H9 (cell line): ENCODE measurements at regions not wholly inside any gene's neighbourhood (a gene's known extent, or its start where the extent isn't known, plus 50 kb on each side); places are given as distances from the start of the nearest gene placed in this dataset.
"Not testable (repeated sequence)": the region's sequence is repeated elsewhere in the genome, so short reads cannot be mapped to it uniquely, and the experiment has no call there.

Experiments
- DNase-seq: peaks from one replicate; pipeline ENCODE4 v3.0.0-alpha.2; 2017
- H2AFZ ChIP-seq: one replicate; pipeline ENCODE4 v1.6.1; 2013; ENCODE audit warnings: mild to moderate bottlenecking, low read length, control low read depth, moderate library complexity
- H2AK5ac ChIP-seq: 2 replicates; pipeline ENCODE4 v1.6.1; 2013; ENCODE audit warnings: low read length, control low read depth, mixed read lengths; ENCODE audit not compliant: insufficient read length
- H2BK120ac ChIP-seq: one replicate; pipeline ENCODE4 v1.6.1; 2013; ENCODE audit warnings: low read depth, mild to moderate bottlenecking, low read length, control low read depth, inconsistent platforms; ENCODE audit not compliant: poor library complexity, severe bottlenecking
- H2BK12ac ChIP-seq: 2 replicates; pipeline ENCODE4 v1.6.1; 2013; ENCODE audit warnings: low read length, control low read depth, mixed read lengths, low read depth; ENCODE audit not compliant: insufficient read length
- H2BK15ac ChIP-seq: 2 replicates; pipeline ENCODE4 v1.6.1; 2013; ENCODE audit warnings: low read depth, low read length, control low read depth
- H2BK20ac ChIP-seq: one replicate; pipeline ENCODE4 v1.6.1; 2013; ENCODE audit warnings: low read depth, mild to moderate bottlenecking, low read length, control low read depth, inconsistent platforms; ENCODE audit not compliant: poor library complexity, severe bottlenecking
- H2BK5ac ChIP-seq: 2 replicates; pipeline ENCODE4 v1.6.1; 2013; ENCODE audit warnings: low read length, control low read depth, mixed read lengths; ENCODE audit not compliant: insufficient read length
- H3K14ac ChIP-seq: 2 replicates; pipeline ENCODE4 v1.6.1; 2013; ENCODE audit warnings: low read length, control low read depth; ENCODE audit not compliant: insufficient read depth
- H3K18ac ChIP-seq: 2 replicates; pipeline ENCODE4 v1.6.1; 2013; ENCODE audit warnings: low read depth, mild to moderate bottlenecking, mixed read lengths, low read length, control low read depth; ENCODE audit not compliant: insufficient read length
- H3K23ac ChIP-seq: 2 replicates; pipeline ENCODE4 v1.6.1; 2013; ENCODE audit warnings: low read length, control low read depth, mixed read lengths, low read depth; ENCODE audit not compliant: insufficient read length
- H3K23me2 ChIP-seq: 2 replicates; pipeline ENCODE4 v1.6.1; 2013; ENCODE audit warnings: low read depth, mild to moderate bottlenecking, mixed read lengths, low read length, control low read depth; ENCODE audit not compliant: insufficient read length, poor library complexity, severe bottlenecking
- H3K27ac ChIP-seq: 2 replicates; pipeline ENCODE4 v1.5.1; 2013; ENCODE audit warnings: low read length, control low read depth, mixed read lengths, low read depth; ENCODE audit not compliant: insufficient read length
- H3K27me3 ChIP-seq: 2 replicates; pipeline ENCODE4 v1.6.1; 2013; ENCODE audit warnings: low read length, control low read depth, inconsistent platforms; ENCODE audit not compliant: insufficient read depth
- H3K4ac ChIP-seq: 2 replicates; pipeline ENCODE4 v1.6.1; 2013; ENCODE audit warnings: low read depth, mild to moderate bottlenecking, control low read depth, inconsistent platforms, low read length, moderate library complexity
- H3K4me1 ChIP-seq: 2 replicates; pipeline ENCODE4 v1.6.1; 2013; ENCODE audit warnings: low read length, control low read depth, inconsistent platforms; ENCODE audit not compliant: insufficient read depth
- H3K4me2 ChIP-seq: 2 replicates; pipeline ENCODE4 v1.6.1; 2013; ENCODE audit warnings: low read length, control low read depth, mixed read lengths; ENCODE audit not compliant: insufficient read length, insufficient read depth
- H3K56ac ChIP-seq: 2 replicates; pipeline ENCODE4 v1.6.1; 2013; ENCODE audit warnings: low read depth, mild to moderate bottlenecking, mixed read lengths, low read length, control low read depth; ENCODE audit not compliant: insufficient read length
- H3K79me1 ChIP-seq: 2 replicates; pipeline ENCODE4 v1.6.1; 2013; ENCODE audit warnings: low read depth, mild to moderate bottlenecking, moderate library complexity, low read length, control low read depth, inconsistent platforms; ENCODE audit not compliant: insufficient read depth, poor library complexity, severe bottlenecking
- H3K79me2 ChIP-seq: 2 replicates; pipeline ENCODE4 v1.6.1; 2013; ENCODE audit warnings: low read length, control low read depth, inconsistent platforms; ENCODE audit not compliant: insufficient read depth
- H3K9ac ChIP-seq: 2 replicates; pipeline ENCODE4 v1.6.1; 2013; ENCODE audit warnings: low read length, control low read depth, mixed read lengths; ENCODE audit not compliant: insufficient read length; ENCODE audit errors: extremely low read depth
- H3K9me3 ChIP-seq: one replicate; pipeline ENCODE4 v1.6.1; 2013; ENCODE audit warnings: low read depth, low read length, inconsistent platforms; ENCODE audit not compliant: control insufficient read depth
- H3T11ph ChIP-seq: one replicate; pipeline ENCODE4 v1.6.1; 2013; ENCODE audit warnings: mild to moderate bottlenecking, low read length, control low read depth, inconsistent platforms
- H4K20me1 ChIP-seq: one replicate; pipeline ENCODE4 v1.6.1; 2013; ENCODE audit not compliant: control insufficient read depth, insufficient read length, insufficient read depth
- H4K5ac ChIP-seq: 2 replicates; pipeline ENCODE4 v1.6.1; 2013; ENCODE audit warnings: low read depth, mild to moderate bottlenecking, mixed read lengths, low read length, control low read depth; ENCODE audit not compliant: insufficient read length
- H4K8ac ChIP-seq: replicated peaks from 2 replicates; pipeline ENCODE4 v1.6.1; 2013; ENCODE audit warnings: low read length, control low read depth, mixed read lengths, low read depth; ENCODE audit not compliant: insufficient read length
- H4K91ac ChIP-seq: 2 replicates; pipeline ENCODE4 v1.6.1; 2013; ENCODE audit warnings: low read depth, mild to moderate bottlenecking, moderate library complexity, mixed read lengths, low read length, control low read depth; ENCODE audit not compliant: insufficient read length
- H3K27ac Mint-ChIP-seq, 3 experiments: 2 replicates in 2 of 3; 3 replicates in 1 of 3; pipeline ENCODE4 v1.8.0; 2020 to 2021; ENCODE audit warnings: mixed read lengths in 3 of 3, mild to moderate bottlenecking in 1 of 3, moderate library complexity in 1 of 3
- H3K27me3 Mint-ChIP-seq: 2 replicates; pipeline ENCODE4 v1.8.0; 2021; ENCODE audit warnings: low read depth, mild to moderate bottlenecking, moderate library complexity, mixed read lengths
- H3K36me3 Mint-ChIP-seq, 3 experiments: 2 replicates in 2 of 3; 3 replicates in 1 of 3; pipeline ENCODE4 v1.8.0; 2020 to 2021; ENCODE audit warnings: low read depth in 3 of 3, mixed read lengths in 3 of 3; ENCODE audit not compliant: insufficient read depth in 1 of 3
- H3K4me1 Mint-ChIP-seq, 2 experiments: 2 replicates each; pipeline ENCODE4 v1.8.0; 2020; ENCODE audit warnings: mixed read lengths in 2 of 2
- H3K4me3 Mint-ChIP-seq, 2 experiments: 2 replicates in 1 of 2; 3 replicates in 1 of 2; pipeline ENCODE4 v1.8.0; 2020 to 2021; ENCODE audit warnings: mild to moderate bottlenecking in 2 of 2, mixed read lengths in 2 of 2, moderate library complexity in 1 of 2
- H3K9me3 Mint-ChIP-seq, 2 experiments: 2 replicates in 1 of 2; 3 replicates in 1 of 2; pipeline ENCODE4 v1.8.0; 2020; ENCODE audit warnings: mild to moderate bottlenecking in 2 of 2, mixed read lengths in 2 of 2, moderate library complexity in 1 of 2
- WGBS: extraction: QIAGEN DNeasy Blood & Tissue Kit; methylation state at CpG from one replicate; pipeline ENCODE4 v1.1.7; 2013; ENCODE audit warnings: missing lambda C conversion rate, low lambda C conversion rate, mixed read lengths; ENCODE audit not compliant: insufficient read length; ENCODE audit errors: extremely low coverage; 5-methylcytosine and 5-hydroxymethylcytosine counted together
- TF ChIP-seq, protein P1 (sequence below): fragments of 200-600 bp; sonication (generic); conservative IDR thresholded peaks from 3 replicates; pipeline ENCODE4 v1.8.0; 2021; ENCODE audit warnings: antibody characterized with exemption, mild to moderate bottlenecking

GRCh38 chr2:193837111-193837738, 1642.5 kb upstream of the TMEFF2 start:
- H3K36me3 Mint-ChIP-seq = peaks cover 0 to 11% (median 4%) of the 10 kb centered on the region in 3 experiments; a peak in 2 of 7 replicates
- no peaks in the 10 kb centered on the region for H3K27me3 Mint-ChIP-seq
- Histone ChIP-seq H3K4me2 (no peak overlapping the region), H3K56ac (no peak overlapping the region), H4K5ac (no peak overlapping the region), H3K79me1 (no peaks in the 10 kb centered on the region), H4K20me1 (no peaks in the 10 kb centered on the region), H3K4ac (no peak overlapping the region), H2BK5ac (no peak overlapping the region), H3K9me3 (no peaks in the 10 kb centered on the region), H3K27me3 (no peaks in the 10 kb centered on the region), H3K23ac (no peak overlapping the region), H3T11ph (no peak overlapping the region), H2BK12ac (no peak overlapping the region), H3K27ac (no peak overlapping the region), H3K9ac (no peak overlapping the region), H3K79me2 (no peaks in the 10 kb centered on the region), H2AFZ (no peak overlapping the region), H2AK5ac (no peak overlapping the region), H3K14ac (no peak overlapping the region), H2BK20ac (no peak overlapping the region), H3K4me1 (no peaks in the 10 kb centered on the region), H4K91ac (no peak overlapping the region), H3K23me2 (no peaks in the 10 kb centered on the region), H3K18ac (no peak overlapping the region), H2BK120ac (no peak overlapping the region), H4K8ac (no peak overlapping the region), H2BK15ac (no peak overlapping the region)
- TF ChIP-seq, protein P1, sequence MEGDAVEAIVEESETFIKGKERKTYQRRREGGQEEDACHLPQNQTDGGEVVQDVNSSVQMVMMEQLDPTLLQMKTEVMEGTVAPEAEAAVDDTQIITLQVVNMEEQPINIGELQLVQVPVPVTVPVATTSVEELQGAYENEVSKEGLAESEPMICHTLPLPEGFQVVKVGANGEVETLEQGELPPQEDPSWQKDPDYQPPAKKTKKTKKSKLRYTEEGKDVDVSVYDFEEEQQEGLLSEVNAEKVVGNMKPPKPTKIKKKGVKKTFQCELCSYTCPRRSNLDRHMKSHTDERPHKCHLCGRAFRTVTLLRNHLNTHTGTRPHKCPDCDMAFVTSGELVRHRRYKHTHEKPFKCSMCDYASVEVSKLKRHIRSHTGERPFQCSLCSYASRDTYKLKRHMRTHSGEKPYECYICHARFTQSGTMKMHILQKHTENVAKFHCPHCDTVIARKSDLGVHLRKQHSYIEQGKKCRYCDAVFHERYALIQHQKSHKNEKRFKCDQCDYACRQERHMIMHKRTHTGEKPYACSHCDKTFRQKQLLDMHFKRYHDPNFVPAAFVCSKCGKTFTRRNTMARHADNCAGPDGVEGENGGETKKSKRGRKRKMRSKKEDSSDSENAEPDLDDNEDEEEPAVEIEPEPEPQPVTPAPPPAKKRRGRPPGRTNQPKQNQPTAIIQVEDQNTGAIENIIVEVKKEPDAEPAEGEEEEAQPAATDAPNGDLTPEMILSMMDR = no peak
- H3K4me1 Mint-ChIP-seq = peaks cover 0 to 5% of the 10 kb centered on the region in 2 experiments; a peak in 1 of 4 replicates
- H3K27ac Mint-ChIP-seq = no peak overlapping the region
- DNase-seq = no peak
- H3K9me3 Mint-ChIP-seq = peaks cover 10 to 13% of the 10 kb centered on the region in 2 experiments
- H3K4me3 Mint-ChIP-seq = no peak overlapping the region

DNA sequence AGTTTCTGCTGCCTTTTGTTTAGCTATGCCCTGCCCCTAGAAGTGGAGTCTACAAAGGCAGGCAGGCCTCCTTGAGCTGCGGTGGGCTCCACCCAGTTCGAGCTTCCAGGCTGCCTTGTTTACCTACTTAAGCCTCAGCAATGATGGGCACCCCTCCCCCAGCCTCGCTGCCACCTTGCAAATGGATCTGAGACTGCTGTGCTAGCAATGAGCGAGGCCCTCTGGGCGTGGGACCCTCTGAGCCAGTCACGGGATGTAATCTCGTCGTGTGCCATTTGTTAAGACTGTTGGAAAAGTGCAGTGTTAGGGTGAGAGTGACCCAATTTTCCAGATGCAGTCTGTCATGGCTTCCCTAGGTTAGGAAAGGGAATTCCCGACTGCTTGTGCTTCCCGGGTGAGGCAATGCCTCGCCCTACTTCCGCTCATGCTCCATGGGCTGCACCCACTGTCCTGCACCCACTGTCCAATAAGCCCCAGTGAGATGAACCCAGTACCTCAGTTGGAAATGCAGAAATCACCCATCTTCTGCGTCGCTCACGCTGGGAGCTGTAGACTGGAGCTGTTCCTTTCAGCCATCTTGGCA, 1641.8 kb upstream of the TMEFF2 start:
- H4K5ac ChIP-seq, H3K4me1 Mint-ChIP-seq, H3K27me3 Mint-ChIP-seq, H3K79me1 ChIP-seq, H4K91ac ChIP-seq, H3K4ac ChIP-seq, DNase-seq, H3K4me2 ChIP-seq, H3K23ac ChIP-seq, H2AK5ac ChIP-seq, H4K20me1 ChIP-seq, H2BK20ac ChIP-seq, H2BK120ac ChIP-seq, H2BK12ac ChIP-seq, H2AFZ ChIP-seq, H3K23me2 ChIP-seq, H3K9me3 ChIP-seq, H3K18ac ChIP-seq, H4K8ac ChIP-seq, H3K9ac ChIP-seq, H3K27ac ChIP-seq, H3K79me2 ChIP-seq, H2BK5ac ChIP-seq, H3K56ac ChIP-seq, H3K14ac ChIP-seq, H3K4me3 Mint-ChIP-seq, H3K27me3 ChIP-seq, H2BK15ac ChIP-seq, H3T11ph ChIP-seq, H3K4me1 ChIP-seq: not testable (repeated sequence)
- Mint-ChIP-seq H3K27ac (peak overlapping the region in 2 of 3 experiments; percentile 34 to 45; a peak in 2 of 7 replicates), H3K36me3 (peaks cover 0 to 11% (median 4%) of the 10 kb centered on the region in 3 experiments; a peak in 2 of 7 replicates), H3K9me3 (peaks cover 10 to 13% of the 10 kb centered on the region in 2 experiments)
- WGBS = no CpG with 5 or more reads among the region's 15 CpGs
